Anterior cingulate cortex (tissue), 58 donors: ENCODE measurements at regions not wholly inside any gene's neighbourhood (a gene's known extent, or its start where the extent isn't known, plus 50 kb on each side); places are given as distances from the start of the nearest gene placed in this dataset.
"Not testable (repeated sequence)": the region's sequence is repeated elsewhere in the genome, so short reads cannot be mapped to it uniquely, and the experiment has no call there.

ENCODE experiments used
- DNase-seq, 58 donors: peaks; one replicate each; lab custom pipeline; 2025; lab: John Stamatoyannopoulos, UW

DNA sequence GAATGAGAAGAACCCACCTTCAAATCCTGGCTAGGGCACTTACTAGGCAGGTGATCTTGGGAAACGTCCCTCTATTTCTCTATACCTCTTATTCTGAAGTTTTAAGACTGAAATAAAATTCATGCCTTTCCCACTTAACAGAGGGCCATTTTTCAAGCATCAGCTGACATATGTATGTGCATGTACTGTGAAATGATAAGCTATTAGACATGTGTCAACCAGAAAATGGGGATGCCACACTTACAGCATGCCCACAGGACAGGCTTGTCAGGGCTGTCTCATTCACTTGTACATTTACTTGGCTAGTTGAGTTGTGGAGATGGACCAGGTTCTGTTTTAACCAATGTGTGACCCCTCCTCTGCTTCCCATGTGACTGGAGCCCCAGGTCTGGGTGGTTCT is 78.5 kb downstream of the C9orf152 start:
- DNase-seq: no peak

DNA sequence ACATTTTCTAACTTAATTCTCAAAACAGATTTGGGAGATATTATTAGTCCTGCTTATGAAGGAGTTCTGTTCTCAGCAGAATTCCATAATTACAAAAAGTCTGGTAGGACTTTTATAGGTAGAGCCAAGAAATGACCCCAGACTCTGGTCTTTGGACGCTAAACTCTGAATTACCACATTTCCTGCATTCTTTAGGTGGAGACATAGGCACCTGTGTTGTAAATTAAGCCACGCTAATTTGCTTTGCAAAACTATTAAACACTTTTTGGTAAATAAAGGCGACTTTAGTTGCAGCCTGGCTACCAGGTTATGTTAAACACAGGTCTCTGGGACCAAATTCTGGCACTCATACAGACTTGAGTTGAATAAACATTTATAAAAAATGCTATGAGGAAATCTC is 77.7 kb downstream of the C9orf152 start:
- no peak for DNase-seq

DNA sequence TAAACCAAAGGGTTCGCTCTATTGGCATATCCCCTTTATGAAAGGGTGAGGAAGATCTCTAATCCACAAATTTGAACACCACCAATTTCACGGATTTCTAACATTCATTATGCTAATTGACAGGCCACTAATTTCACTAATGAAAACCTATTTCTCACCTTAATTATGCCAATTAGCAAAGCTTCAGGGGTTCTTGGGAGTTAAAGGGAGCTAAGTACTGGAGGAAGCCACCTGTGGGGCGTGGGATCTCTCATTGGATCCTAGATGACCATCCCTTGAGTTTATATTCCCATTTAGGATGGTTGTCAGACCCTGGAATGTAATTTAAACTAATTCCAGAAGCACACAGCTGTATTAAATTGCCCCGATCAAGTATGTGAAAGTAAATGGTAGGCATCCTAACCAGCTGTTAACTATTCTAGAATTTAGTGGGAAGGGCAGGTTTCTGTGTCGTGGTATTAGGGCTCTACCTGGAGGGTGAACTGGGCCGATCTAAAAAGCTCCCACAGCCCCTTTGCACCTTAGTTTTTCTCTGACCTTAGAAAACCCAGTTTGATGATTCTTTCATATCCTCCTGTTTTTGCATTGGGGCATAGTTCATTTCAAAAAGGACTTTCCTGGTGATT is 77.1 kb downstream of the C9orf152 start:
- no peak for DNase-seq

DNA sequence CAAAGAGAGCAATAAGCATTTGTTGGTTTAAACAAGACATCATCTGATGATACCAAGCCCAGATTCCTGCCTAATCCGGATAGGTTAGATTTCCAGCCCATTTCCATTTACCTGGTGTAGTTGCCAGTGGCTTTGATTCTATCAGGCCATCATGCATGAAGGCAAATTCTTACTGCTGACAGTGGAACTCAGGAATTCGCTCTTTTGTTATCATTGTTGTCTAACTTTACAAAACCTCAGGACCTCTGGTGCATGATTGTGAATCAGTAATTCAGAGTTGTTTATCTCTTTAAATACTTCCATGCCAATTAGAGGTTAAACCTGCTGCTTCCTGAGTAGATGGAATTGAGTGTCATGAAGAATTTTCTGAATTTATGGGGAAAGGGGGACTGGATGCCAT is 76.5 kb downstream of the C9orf152 start:
- no peak for DNase-seq

DNA sequence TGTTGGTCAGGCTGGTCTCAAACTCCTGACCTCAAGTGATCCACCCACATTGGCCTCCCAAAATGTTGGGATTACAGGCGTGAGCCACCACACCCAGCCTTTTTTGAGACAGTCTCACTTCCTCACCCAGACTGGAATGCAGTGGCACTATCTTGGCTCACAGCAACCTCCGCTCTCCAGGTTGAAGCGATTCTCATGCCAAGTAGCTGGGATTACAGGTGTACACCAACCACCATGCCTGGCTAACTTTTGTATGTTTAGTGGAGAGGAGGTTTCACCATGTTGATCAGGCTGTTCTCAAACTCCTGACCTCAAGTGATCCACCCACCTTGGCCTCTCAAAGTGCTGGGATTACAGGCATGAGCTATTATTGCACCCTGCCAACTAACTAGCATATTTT is 75.4 kb downstream of the C9orf152 start:
- not testable (repeated sequence) for DNase-seq

DNA sequence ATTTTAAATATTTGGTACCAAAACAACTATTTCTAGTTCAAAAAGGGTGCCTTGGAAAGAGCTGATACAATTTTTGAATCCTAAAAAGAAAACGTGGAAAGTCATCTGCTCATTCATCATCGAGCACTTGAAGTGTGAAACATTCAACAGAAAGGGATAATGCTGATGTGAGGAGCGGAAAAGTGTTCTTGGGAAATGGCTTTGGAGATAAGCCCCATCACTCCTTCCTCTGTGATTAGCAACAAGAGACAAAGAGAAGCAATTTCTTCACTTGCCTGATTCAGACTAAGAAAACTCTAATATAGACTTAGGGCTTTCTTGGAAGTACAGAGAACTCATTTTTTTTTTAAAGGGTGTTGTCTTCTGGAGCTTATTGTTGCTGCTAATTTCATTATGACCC is 74.9 kb downstream of the C9orf152 start:
- DNase-seq: no peak

DNA sequence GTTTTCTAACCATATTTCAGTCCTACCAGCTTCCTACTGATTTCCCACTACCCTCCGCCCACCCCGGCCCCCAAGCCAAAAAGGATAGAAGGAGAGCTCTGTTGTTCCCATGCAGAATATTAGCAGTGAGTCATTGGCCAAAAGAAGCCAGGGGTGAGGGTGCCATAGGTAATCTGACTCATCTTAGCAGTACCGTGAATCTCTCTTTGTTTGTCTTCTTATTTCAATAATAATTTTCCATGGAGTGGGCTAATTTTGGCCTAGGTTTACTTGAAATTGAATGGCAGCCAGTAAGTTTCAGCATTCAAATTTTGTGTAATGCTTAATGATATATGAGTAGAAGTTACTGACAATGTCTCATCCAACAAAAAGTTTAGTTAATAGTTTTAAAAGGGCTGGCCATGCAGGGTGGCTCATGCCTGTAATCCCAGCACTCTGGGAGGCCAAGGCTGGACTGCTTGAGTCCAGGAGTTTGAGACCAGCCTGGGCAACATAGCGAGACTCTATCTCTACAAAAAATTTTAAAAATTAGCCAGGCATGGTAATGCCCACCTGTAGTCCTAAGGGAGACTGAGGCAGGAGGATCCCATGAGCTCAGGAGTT is 74.2 kb downstream of the C9orf152 start:
- DNase-seq: no peak

DNA sequence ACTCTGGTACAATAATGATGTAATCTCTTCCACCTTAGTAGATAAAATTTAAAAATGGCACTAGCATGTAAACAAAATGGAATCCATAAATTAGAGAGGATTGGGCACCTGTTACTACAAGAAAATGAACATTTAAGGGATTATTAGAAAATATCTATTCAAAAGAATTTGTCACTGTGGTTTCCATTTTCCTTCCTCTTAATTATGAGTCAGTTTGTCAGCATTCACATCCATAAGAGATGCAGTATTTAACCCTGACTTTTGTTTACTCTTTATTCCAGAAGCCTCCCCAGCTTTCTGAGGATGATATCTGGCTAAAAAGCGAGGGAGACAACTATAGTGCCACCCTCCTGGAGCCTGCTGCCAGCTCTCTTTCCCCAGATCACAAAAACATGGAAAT is 72.1 kb downstream of the C9orf152 start:
- no peak for DNase-seq

DNA sequence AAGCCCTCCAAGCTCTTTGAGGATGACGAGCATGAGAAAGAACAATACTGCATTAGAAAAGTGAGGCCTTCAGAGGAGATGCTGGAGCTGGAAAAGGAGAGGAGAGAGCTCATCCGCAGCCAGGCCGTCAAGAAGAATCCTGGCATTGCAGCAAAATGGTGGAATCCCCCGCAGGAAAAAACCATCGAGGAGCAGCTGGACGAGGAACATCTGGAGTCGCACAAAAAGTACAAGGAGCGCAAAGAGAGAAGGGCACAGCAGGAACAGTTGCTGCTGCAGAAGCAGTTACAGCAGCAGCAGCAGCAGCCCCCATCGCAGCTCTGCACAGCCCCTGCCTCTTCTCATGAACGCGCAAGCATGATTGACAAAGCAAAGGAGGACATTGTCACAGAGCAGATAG is 71.2 kb downstream of the C9orf152 start:
- DNase-seq: no peak

DNA sequence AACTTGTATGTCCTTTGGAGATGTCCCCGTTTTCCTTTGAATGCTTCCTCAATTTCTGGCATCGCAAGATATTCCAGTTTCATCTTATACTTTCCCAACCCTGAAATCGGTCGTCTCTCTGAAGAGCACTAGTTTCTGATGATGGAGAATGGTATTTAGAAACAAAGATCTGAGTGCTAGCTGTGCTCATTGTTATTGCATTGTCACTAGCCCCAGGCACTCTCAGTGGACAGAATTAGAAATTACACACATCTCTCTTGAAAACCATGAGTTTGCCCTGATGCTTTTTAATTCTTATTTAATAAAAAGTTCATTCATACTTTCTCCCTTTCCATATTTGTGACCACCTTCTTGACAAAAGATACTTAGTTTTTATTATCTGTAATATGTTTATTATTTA is 67.7 kb downstream of the C9orf152 start:
- no peak for DNase-seq

DNA sequence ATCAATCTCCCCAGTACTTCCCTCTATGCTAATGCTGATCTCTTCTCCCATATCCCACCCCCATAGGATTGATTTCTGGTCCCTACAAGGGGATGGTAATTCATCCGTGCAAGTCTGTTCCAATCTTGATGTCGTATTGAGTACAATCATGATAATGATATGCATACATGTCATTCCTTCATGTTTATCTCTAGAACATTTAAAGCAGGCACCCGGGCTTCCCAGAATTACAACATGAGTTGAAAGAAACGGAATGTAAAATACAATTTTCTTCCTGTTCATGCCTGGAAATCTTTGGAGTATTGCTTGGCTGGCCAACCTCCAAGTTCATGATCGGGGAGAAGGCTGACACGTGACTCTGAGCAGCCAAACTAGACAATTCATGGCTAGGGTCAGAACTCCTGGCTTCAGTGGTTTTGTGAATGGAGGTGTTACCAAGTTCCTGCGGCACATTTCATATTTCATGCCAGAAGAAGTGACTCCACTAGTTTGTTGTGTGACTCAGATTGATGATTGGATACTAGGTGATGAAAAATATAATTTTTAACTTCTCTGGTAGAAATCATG is 66.6 kb downstream of the C9orf152 start:
- DNase-seq: peak in 1 of 58 donors; percentile 31

DNA sequence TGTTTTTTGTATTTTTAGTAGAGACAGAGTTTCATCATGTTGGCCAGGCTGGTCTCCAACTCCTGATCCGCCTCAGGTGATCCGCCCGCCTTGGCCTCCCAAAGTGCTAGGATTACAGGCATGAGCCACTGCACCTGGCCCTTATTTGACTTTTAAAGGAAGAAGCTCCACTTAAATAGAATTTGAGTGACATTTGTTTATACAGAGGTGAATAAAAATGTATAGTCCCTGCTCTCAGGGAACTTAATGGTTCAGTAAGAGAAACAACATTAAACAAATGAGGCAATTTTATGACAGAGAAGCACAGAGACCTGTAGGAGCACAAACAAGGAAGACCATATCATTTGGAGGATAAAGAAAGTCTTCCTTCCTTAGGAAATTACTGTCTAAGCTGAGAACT is 65.7 kb downstream of the C9orf152 start:
- DNase-seq: no peak

DNA sequence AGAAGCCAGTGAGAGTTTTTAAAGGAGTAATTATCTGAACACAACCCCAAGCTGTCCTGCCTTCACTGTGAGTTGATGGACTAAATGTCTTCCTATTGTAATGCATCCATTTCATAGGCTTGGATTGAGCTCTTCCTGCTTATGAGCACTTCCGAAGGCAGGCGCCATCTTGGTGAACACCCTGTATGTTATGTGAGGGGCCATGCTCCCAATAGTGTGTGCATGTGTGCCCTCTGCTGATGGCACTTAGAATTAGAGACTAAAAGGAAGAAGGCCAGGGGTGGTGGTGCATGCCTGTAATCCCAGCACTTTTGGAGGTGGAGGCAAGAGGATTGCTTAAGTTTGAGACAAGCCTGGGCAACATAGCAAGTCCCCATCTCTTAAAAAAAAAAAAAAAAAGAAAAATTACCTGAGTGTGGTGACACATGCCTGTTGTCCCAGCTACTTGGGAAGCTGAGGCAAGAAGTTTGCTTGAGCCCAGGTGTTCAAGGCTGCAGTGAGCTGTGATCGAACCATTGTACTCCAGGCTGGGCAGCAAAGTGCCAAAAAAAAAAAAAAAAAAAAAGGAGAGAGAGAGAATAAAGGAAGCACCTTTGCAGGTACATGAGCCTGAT is 65.0 kb downstream of the C9orf152 start:
- DNase-seq: no peak

DNA sequence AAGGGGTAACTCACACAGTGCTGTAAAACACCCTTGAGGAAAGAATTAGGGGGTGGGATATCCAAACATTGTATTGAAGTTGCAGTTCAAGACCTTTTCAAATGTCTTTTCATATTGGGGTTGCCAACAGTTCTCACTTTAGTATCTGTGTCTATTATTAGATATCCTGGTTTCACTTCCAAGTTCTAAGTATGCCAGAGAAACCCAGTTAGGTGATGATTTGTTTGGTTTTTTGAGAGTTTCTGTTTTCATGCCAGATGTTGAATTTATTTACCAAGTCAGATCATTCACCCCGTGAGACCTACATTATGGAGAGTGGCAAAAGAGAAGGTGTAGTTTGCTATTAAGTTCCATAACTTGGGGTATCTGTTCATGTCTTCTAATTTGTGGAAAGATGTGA is 64.5 kb downstream of the C9orf152 start:
- DNase-seq: no peak

DNA sequence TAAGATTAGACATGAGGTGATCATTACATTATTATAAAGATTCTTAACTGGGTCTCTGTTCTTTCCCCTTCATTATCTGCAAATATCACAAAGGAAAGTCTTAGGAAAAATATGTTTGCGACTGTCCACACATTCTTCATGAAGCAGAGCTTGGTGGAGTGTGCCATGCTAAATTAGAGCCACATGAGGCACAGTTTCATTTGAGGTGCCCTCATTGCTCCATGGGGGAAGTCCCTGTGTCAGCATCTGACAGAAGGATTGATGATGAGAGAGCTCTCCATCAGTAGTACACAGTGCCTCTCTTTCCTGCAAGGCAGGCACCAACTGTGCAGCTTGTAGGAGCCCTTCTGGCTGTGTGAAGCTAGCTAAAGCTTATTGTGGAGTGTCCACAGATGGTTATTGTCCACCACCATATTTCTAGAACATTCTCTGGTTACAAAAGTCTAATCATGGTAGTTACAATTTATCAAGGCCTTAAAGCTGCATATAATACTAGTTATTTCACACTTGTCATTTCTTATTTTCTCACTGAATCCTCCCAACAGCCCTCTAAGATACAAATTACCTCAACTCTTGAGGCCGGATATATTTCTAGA is 63.9 kb downstream of the C9orf152 start:
- DNase-seq: no peak

DNA sequence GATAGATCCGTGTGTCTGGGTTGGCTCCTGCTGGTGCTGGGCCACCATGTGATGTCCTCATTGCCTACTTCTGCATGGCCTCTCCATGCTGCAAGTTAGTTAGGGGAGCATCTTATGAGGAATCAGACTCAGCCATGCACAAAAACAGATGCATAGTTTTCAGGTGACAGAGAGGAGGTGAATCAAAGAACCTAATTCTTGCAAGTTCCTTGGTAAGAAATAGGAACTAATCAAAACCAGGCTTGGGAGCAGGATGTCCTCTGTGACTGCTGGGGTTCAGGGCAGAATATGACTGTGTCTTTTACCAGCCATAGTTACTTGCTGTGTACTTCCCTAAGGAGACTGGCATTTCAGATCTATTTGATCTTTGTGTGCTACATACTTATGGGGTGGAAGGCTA is 61.6 kb downstream of the C9orf152 start:
- no peak for DNase-seq

DNA sequence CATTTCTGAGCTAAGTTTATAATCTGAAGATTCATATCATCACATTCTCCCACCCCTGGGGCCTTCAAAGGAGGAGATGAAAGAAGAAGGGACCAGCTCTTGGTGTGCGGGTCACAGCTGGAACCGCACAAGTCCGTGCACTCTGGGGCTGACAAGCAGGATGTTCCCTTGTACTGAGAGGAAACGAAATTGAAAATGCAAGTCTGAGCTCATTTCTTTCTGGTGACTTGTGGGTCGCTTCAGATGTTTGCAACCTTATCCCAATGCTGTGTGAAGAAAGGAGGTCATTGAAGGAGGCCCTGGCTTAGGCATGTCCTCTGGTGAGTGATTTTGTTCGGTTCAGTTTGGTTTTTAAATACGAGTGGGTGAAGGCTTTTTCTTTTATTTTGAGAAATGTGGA is 59.6 kb downstream of the C9orf152 start:
- peak in 2 of 58 donors; percentile 19 to 24 for DNase-seq

DNA sequence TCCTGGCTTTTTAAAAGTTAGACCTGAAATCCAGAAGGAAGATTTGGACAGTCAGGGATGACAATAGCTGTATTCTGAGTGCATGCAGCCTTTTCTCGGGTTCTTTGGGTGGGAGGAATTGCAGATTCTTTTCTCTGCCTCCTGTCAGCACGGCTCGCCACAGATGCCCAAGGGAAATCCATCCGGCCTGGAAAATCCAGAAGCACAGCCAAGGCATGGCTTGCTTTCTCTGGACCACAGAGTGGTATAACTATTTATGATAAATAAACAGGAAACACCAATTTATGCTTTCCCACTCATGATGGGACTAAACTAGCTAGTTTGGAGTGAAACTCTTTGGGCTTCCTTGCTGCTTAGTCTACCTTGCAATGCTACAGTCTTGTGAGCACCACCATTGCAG is 59.1 kb downstream of the C9orf152 start:
- DNase-seq: peak in 2 of 58 donors; percentile 7 to 31
